Sigmoid colon (tissue), 4 donors: ENCODE measurements at regions not wholly inside any gene's neighbourhood (a gene's known extent, or its start where the extent isn't known, plus 50 kb on each side); places are given as distances from the start of the nearest gene placed in this dataset.

ENCODE experiments used
- EP300 ChIP-seq, 4 donors: sonication (generic); formaldehyde crosslinking; IDR thresholded peaks; one replicate each; pipeline ENCODE4 v1.6.1; 2017; ENCODE audit warnings: antibody characterized with exemption in 4 of 4
- TF ChIP-seq, protein P1 (sequence below), 4 experiments: fragments of 450-650 bp in 3 of 4; fragments of 200-600 bp in 1 of 4; IDR thresholded peaks; one replicate each; pipeline ENCODE4 v1.5.1; 2016 to 2019; ENCODE audit warnings: antibody characterized with exemption in 4 of 4, mild to moderate bottlenecking in 3 of 4, moderate library complexity in 2 of 4

- TF ChIP-seq, protein P1, sequence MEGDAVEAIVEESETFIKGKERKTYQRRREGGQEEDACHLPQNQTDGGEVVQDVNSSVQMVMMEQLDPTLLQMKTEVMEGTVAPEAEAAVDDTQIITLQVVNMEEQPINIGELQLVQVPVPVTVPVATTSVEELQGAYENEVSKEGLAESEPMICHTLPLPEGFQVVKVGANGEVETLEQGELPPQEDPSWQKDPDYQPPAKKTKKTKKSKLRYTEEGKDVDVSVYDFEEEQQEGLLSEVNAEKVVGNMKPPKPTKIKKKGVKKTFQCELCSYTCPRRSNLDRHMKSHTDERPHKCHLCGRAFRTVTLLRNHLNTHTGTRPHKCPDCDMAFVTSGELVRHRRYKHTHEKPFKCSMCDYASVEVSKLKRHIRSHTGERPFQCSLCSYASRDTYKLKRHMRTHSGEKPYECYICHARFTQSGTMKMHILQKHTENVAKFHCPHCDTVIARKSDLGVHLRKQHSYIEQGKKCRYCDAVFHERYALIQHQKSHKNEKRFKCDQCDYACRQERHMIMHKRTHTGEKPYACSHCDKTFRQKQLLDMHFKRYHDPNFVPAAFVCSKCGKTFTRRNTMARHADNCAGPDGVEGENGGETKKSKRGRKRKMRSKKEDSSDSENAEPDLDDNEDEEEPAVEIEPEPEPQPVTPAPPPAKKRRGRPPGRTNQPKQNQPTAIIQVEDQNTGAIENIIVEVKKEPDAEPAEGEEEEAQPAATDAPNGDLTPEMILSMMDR (IDR thresholded peaks at IDR 0.05), result no peak
- no peak for TF ChIP-seq EP300 (IDR thresholded peaks at IDR 0.05)
These were observed 435.4 kb downstream of the WDR72 start for GRCh38 chr15:53324061-53324460.
